GM23338 (cell line): ENCODE measurements at regions not wholly inside any gene's neighbourhood (a gene's known extent, or its start where the extent isn't known, plus 50 kb on each side); places are given as distances from the start of the nearest gene placed in this dataset.

Experiments
- ATAC-seq: fragments of 200-7000 bp; cut with Tn5 transposase; 3 replicates; pipeline ENCODE4 v1.9.1; 2020
- DNase-seq: peaks from one replicate; pipeline ENCODE4 v3.0.0-alpha.2; 2015; ENCODE audit warnings: low spot score
- H2AFZ ChIP-seq: fragments of 200-600 bp; sonication (generic); 2 replicates; pipeline ENCODE4 v1.8.0; 2016; ENCODE audit warnings: antibody characterized with exemption, mild to moderate bottlenecking, moderate library complexity
- H3F3A ChIP-seq: fragments of 200-600 bp; sonication (generic); replicated peaks from 2 replicates; pipeline ENCODE4 v1.8.0; 2017; ENCODE audit warnings: antibody characterized with exemption, mixed run types, low read depth
- H3K27ac ChIP-seq: fragments of 200-600 bp; sonication (generic); 2 replicates; pipeline ENCODE4 v1.6.1; 2016; ENCODE audit warnings: low read depth
- H3K27me3 ChIP-seq: fragments of 200-600 bp; sonication (generic); 2 replicates; pipeline ENCODE4 v1.8.0; 2016; ENCODE audit warnings: mild to moderate bottlenecking, mixed run types, moderate library complexity; ENCODE audit not compliant: insufficient read depth
- H3K36me3 ChIP-seq: fragments of 200-600 bp; sonication (generic); 2 replicates; pipeline ENCODE4 v1.8.0; 2016; ENCODE audit warnings: mild to moderate bottlenecking; ENCODE audit not compliant: insufficient read depth
- H3K4me1 ChIP-seq: fragments of 200-600 bp; sonication (generic); 2 replicates; pipeline ENCODE4 v1.8.0; 2016; ENCODE audit warnings: mild to moderate bottlenecking, moderate library complexity; ENCODE audit not compliant: insufficient read depth
- H3K4me2 ChIP-seq: fragments of 200-600 bp; sonication (generic); 2 replicates; pipeline ENCODE4 v1.7.1; 2017; ENCODE audit warnings: mixed run types
- H3K4me3 ChIP-seq: fragments of 200-600 bp; sonication (generic); 2 replicates; pipeline ENCODE4 v1.6.1; 2016; ENCODE audit warnings: mixed run types
- H3K79me2 ChIP-seq: fragments of 200-600 bp; sonication (generic); replicated peaks from 2 replicates; pipeline ENCODE4 v1.8.0; 2017; ENCODE audit warnings: mild to moderate bottlenecking; ENCODE audit not compliant: insufficient read depth
- H3K9me2 ChIP-seq: fragments of 200-600 bp; sonication (generic); 2 replicates; pipeline ENCODE4 v1.8.0; 2017; ENCODE audit not compliant: insufficient read depth
- H4K20me1 ChIP-seq: fragments of 200-600 bp; sonication (generic); replicated peaks from 2 replicates; pipeline ENCODE4 v1.8.0; 2017; ENCODE audit warnings: mild to moderate bottlenecking; ENCODE audit not compliant: insufficient read depth
- H3K27ac Mint-ChIP-seq: 2 replicates; pipeline ENCODE4 v1.8.0; 2020; ENCODE audit warnings: inconsistent platforms, mild to moderate bottlenecking, moderate library complexity, mixed read lengths
- H3K27me3 Mint-ChIP-seq: 3 replicates; pipeline ENCODE4 v1.8.0; 2022; ENCODE audit warnings: low read depth, mild to moderate bottlenecking, moderate library complexity, mixed read lengths, inconsistent platforms; ENCODE audit not compliant: insufficient read depth, poor library complexity
- H3K36me3 Mint-ChIP-seq: 3 replicates; pipeline ENCODE4 v1.8.0; 2021; ENCODE audit warnings: low read depth, mild to moderate bottlenecking, inconsistent platforms, moderate library complexity, mixed read lengths
- H3K4me1 Mint-ChIP-seq: 3 replicates; pipeline ENCODE4 v1.8.0; 2020; ENCODE audit warnings: mild to moderate bottlenecking, inconsistent platforms, mixed read lengths
- H3K4me3 Mint-ChIP-seq: 3 replicates; pipeline ENCODE4 v1.8.0; 2021; ENCODE audit warnings: moderate library complexity, mild to moderate bottlenecking, inconsistent platforms, mixed read lengths
- H3K9me3 Mint-ChIP-seq: 3 replicates; pipeline ENCODE4 v1.8.0; 2020; ENCODE audit warnings: moderate library complexity, mild to moderate bottlenecking, inconsistent platforms, mixed read lengths
- CREB1 ChIP-seq: fragments of 250-450 bp; sonication (Bioruptor Pico); IDR thresholded peaks from 2 replicates; pipeline ENCODE4 v1.5.0; 2020; ENCODE audit warnings: low read depth, mild to moderate bottlenecking, moderate library complexity
- EZH2 ChIP-seq: fragments of 200-600 bp; sonication (generic); IDR thresholded peaks from one replicate; pipeline ENCODE4 v1.8.0; 2017; ENCODE audit warnings: antibody characterized with exemption, mild to moderate bottlenecking, low read depth; ENCODE audit not compliant: unreplicated experiment
- EZH2phosphoT487 ChIP-seq: fragments of 200-600 bp; sonication (generic); IDR thresholded peaks from one replicate; pipeline ENCODE4 v1.8.1; 2018; ENCODE audit warnings: antibody characterized with exemption; ENCODE audit not compliant: unreplicated experiment
- JUNB ChIP-seq: IDR thresholded peaks from one replicate; pipeline ENCODE4 v1.6.1; 2016; ENCODE audit warnings: antibody characterized with exemption; ENCODE audit not compliant: unreplicated experiment
- NANOG ChIP-seq: IDR thresholded peaks from 2 replicates; pipeline ENCODE4 v1.6.1; 2016; ENCODE audit warnings: antibody characterized with exemption, borderline replicate concordance
- POLR2AphosphoS5 ChIP-seq: IDR thresholded peaks from 2 replicates; pipeline ENCODE4 v1.6.1; 2016; ENCODE audit warnings: antibody characterized with exemption, low read depth
- STAT1 ChIP-seq: IDR thresholded peaks from one replicate; pipeline ENCODE4 v1.6.1; 2016; ENCODE audit warnings: antibody characterized with exemption; ENCODE audit not compliant: unreplicated experiment
- ZNF114 ChIP-seq: fragments of 250-450 bp; sonication (Bioruptor Pico); IDR thresholded peaks from 2 replicates; pipeline ENCODE4 v1.5.0; 2020; ENCODE audit warnings: mild to moderate bottlenecking, moderate library complexity
- ZNF331 ChIP-seq: fragments of 250-450 bp; sonication (Bioruptor Pico); IDR thresholded peaks from 2 replicates; pipeline ENCODE4 v1.5.0; 2020; ENCODE audit warnings: low read depth, mild to moderate bottlenecking, moderate library complexity
- TF ChIP-seq, protein P1 (sequence below), 2 experiments: fragments of 200-600 bp in 1 of 2; sonication (generic) in 1 of 2; conservative IDR thresholded peaks; 2 replicates each; pipeline versions ENCODE4 v1.5.1 to v1.6.1; 2016 to 2017; ENCODE audit warnings: antibody characterized with exemption in 2 of 2, low read depth in 2 of 2, mild to moderate bottlenecking in 2 of 2, moderate library complexity in 1 of 2
- TF ChIP-seq, protein P2 (sequence below): IDR thresholded peaks from 2 replicates; pipeline ENCODE4 v1.6.1; 2016; ENCODE audit warnings: antibody characterized with exemption
- TF ChIP-seq, protein P3 (sequence below): fragments of 250-450 bp; sonication (Bioruptor Pico); IDR thresholded peaks from 2 replicates; pipeline ENCODE4 v1.5.0; 2020; ENCODE audit warnings: mild to moderate bottlenecking, moderate library complexity
- TF ChIP-seq, protein P4 (sequence below): IDR thresholded peaks from one replicate; pipeline ENCODE4 v1.6.1; 2018; ENCODE audit warnings: antibody characterized with exemption; ENCODE audit not compliant: unreplicated experiment

DNA sequence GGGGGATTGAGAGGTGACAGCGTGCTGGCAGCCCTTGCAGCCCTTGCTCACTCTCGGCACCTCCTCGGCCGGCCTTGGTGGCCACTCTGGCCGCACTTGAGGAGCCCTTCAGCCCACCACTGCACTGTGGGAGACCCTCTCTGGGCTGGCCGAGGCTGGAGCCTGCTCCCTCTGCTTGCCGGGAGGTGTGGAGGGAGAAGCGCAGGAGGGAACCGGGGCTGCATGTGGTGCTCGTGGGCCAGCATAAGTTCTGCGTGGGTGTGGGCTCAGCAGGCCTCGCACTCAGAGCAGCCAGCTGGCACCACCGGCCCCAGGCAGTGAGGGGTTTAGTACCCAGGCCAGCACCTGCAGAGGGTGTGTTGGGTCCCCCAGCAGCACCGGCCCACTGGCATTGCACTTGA is 912.2 kb upstream of the ADGRB3 start:
- Histone ChIP-seq H3K4me3 (no peak overlapping the region), H3K9me2 (no peaks in the 10 kb centered on the region), H3K4me1 (no peaks in the 10 kb centered on the region), H4K20me1 (no peaks in the 10 kb centered on the region), H2AFZ (no peak overlapping the region), H3K36me3 (no peaks in the 10 kb centered on the region), H3K4me2 (no peak overlapping the region), H3K79me2 (no peaks in the 10 kb centered on the region), H3K27me3 (no peaks in the 10 kb centered on the region), H3F3A (no peaks in the 10 kb centered on the region), H3K27ac (no peak overlapping the region)
- no peak overlapping the region for H3K4me3 Mint-ChIP-seq
- peaks cover 37% of the 10 kb centered on the region for H3K36me3 Mint-ChIP-seq
- TF ChIP-seq EZH2phosphoT487 (no peak), JUNB (no peak), NANOG (no peak), ZNF331 (CRISPR knock-in tag) (no peak), STAT1 (no peak), CREB1 (CRISPR knock-in tag) (no peak), POLR2AphosphoS5 (no peak), EZH2 (no peak), ZNF114 (CRISPR knock-in tag) (no peak)
- TF ChIP-seq, protein P1, sequence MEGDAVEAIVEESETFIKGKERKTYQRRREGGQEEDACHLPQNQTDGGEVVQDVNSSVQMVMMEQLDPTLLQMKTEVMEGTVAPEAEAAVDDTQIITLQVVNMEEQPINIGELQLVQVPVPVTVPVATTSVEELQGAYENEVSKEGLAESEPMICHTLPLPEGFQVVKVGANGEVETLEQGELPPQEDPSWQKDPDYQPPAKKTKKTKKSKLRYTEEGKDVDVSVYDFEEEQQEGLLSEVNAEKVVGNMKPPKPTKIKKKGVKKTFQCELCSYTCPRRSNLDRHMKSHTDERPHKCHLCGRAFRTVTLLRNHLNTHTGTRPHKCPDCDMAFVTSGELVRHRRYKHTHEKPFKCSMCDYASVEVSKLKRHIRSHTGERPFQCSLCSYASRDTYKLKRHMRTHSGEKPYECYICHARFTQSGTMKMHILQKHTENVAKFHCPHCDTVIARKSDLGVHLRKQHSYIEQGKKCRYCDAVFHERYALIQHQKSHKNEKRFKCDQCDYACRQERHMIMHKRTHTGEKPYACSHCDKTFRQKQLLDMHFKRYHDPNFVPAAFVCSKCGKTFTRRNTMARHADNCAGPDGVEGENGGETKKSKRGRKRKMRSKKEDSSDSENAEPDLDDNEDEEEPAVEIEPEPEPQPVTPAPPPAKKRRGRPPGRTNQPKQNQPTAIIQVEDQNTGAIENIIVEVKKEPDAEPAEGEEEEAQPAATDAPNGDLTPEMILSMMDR (conservative IDR thresholded peaks at IDR 0.05; ENCODE audit: low read depth in 2 of 2) = no peak
- TF ChIP-seq, protein P2, sequence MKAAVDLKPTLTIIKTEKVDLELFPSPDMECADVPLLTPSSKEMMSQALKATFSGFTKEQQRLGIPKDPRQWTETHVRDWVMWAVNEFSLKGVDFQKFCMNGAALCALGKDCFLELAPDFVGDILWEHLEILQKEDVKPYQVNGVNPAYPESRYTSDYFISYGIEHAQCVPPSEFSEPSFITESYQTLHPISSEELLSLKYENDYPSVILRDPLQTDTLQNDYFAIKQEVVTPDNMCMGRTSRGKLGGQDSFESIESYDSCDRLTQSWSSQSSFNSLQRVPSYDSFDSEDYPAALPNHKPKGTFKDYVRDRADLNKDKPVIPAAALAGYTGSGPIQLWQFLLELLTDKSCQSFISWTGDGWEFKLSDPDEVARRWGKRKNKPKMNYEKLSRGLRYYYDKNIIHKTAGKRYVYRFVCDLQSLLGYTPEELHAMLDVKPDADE = no peak
- TF ChIP-seq, protein P3, sequence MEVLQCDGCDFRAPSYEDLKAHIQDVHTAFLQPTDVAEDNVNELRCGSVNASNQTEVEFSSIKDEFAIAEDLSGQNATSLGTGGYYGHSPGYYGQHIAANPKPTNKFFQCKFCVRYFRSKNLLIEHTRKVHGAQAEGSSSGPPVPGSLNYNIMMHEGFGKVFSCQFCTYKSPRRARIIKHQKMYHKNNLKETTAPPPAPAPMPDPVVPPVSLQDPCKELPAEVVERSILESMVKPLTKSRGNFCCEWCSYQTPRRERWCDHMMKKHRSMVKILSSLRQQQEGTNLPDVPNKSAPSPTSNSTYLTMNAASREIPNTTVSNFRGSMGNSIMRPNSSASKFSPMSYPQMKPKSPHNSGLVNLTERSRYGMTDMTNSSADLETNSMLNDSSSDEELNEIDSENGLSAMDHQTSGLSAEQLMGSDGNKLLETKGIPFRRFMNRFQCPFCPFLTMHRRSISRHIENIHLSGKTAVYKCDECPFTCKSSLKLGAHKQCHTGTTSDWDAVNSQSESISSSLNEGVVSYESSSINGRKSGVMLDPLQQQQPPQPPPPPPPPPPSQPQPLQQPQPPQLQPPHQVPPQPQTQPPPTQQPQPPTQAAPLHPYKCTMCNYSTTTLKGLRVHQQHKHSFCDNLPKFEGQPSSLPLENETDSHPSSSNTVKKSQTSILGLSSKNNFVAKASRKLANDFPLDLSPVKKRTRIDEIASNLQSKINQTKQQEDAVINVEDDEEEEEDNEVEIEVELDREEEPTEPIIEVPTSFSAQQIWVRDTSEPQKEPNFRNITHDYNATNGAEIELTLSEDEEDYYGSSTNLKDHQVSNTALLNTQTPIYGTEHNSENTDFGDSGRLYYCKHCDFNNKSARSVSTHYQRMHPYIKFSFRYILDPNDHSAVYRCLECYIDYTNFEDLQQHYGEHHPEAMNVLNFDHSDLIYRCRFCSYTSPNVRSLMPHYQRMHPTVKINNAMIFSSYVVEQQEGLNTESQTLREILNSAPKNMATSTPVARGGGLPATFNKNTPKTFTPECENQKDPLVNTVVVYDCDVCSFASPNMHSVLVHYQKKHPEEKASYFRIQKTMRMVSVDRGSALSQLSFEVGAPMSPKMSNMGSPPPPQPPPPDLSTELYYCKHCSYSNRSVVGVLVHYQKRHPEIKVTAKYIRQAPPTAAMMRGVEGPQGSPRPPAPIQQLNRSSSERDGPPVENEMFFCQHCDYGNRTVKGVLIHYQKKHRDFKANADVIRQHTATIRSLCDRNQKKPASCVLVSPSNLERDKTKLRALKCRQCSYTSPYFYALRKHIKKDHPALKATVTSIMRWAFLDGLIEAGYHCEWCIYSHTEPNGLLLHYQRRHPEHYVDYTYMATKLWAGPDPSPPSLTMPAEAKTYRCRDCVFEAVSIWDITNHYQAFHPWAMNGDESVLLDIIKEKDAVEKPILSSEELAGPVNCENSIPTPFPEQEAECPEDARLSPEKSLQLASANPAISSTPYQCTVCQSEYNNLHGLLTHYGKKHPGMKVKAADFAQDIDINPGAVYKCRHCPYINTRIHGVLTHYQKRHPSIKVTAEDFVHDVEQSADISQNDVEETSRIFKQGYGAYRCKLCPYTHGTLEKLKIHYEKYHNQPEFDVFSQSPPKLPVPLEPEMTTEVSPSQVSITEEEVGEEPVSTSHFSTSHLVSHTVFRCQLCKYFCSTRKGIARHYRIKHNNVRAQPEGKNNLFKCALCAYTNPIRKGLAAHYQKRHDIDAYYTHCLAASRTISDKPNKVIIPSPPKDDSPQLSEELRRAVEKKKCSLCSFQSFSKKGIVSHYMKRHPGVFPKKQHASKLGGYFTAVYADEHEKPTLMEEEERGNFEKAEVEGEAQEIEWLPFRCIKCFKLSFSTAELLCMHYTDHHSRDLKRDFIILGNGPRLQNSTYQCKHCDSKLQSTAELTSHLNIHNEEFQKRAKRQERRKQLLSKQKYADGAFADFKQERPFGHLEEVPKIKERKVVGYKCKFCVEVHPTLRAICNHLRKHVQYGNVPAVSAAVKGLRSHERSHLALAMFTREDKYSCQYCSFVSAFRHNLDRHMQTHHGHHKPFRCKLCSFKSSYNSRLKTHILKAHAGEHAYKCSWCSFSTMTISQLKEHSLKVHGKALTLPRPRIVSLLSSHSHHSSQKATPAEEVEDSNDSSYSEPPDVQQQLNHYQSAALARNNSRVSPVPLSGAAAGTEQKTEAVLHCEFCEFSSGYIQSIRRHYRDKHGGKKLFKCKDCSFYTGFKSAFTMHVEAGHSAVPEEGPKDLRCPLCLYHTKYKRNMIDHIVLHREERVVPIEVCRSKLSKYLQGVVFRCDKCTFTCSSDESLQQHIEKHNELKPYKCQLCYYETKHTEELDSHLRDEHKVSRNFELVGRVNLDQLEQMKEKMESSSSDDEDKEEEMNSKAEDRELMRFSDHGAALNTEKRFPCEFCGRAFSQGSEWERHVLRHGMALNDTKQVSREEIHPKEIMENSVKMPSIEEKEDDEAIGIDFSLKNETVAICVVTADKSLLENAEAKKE (CRISPR knock-in tag) = no peak
- TF ChIP-seq, protein P4, sequence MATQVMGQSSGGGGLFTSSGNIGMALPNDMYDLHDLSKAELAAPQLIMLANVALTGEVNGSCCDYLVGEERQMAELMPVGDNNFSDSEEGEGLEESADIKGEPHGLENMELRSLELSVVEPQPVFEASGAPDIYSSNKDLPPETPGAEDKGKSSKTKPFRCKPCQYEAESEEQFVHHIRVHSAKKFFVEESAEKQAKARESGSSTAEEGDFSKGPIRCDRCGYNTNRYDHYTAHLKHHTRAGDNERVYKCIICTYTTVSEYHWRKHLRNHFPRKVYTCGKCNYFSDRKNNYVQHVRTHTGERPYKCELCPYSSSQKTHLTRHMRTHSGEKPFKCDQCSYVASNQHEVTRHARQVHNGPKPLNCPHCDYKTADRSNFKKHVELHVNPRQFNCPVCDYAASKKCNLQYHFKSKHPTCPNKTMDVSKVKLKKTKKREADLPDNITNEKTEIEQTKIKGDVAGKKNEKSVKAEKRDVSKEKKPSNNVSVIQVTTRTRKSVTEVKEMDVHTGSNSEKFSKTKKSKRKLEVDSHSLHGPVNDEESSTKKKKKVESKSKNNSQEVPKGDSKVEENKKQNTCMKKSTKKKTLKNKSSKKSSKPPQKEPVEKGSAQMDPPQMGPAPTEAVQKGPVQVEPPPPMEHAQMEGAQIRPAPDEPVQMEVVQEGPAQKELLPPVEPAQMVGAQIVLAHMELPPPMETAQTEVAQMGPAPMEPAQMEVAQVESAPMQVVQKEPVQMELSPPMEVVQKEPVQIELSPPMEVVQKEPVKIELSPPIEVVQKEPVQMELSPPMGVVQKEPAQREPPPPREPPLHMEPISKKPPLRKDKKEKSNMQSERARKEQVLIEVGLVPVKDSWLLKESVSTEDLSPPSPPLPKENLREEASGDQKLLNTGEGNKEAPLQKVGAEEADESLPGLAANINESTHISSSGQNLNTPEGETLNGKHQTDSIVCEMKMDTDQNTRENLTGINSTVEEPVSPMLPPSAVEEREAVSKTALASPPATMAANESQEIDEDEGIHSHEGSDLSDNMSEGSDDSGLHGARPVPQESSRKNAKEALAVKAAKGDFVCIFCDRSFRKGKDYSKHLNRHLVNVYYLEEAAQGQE = no peak
- no peaks in the 10 kb centered on the region for H3K4me1 Mint-ChIP-seq
- no peaks in the 10 kb centered on the region for H3K27me3 Mint-ChIP-seq
- H3K9me3 Mint-ChIP-seq = peaks cover 36% of the 10 kb centered on the region
- H3K27ac Mint-ChIP-seq = no peak overlapping the region
- no peak for DNase-seq
- no peak for ATAC-seq
